HG02642 (cell line): ENCODE measurements at regions not wholly inside any gene's neighbourhood (a gene's known extent, or its start where the extent isn't known, plus 50 kb on each side); places are given as distances from the start of the nearest gene placed in this dataset.

ENCODE experiments used
- ATAC-seq: cut with Tn5 transposase; IDR thresholded peaks from one replicate; pipeline ENCODE4 v1.9.1; 2021; ENCODE audit warnings: mild to moderate bottlenecking; ENCODE audit not compliant: unreplicated experiment, poor library complexity

DNA sequence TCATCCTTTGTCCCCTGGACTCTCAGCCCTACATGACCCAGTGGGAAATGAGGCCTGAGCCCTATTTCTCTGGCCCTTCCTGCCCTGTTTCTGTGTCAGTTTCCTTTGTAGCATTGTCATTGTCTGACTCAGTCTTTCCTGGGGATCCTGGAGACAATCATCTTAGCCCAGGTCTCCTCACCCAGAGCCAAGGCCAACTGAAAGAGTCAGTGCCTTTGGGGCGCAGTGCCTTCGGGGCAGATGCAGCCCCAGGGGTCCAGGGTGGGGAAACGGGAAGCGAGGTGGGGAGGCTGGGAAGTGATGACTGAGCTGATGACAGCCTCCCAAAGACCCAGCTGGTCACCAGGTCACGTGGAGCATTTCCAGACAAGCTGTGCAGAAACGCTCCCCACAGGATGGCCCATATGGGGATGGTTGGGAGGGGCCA, 93.3 kb upstream of the SULF2 start:
- ATAC-seq, result no peak

DNA sequence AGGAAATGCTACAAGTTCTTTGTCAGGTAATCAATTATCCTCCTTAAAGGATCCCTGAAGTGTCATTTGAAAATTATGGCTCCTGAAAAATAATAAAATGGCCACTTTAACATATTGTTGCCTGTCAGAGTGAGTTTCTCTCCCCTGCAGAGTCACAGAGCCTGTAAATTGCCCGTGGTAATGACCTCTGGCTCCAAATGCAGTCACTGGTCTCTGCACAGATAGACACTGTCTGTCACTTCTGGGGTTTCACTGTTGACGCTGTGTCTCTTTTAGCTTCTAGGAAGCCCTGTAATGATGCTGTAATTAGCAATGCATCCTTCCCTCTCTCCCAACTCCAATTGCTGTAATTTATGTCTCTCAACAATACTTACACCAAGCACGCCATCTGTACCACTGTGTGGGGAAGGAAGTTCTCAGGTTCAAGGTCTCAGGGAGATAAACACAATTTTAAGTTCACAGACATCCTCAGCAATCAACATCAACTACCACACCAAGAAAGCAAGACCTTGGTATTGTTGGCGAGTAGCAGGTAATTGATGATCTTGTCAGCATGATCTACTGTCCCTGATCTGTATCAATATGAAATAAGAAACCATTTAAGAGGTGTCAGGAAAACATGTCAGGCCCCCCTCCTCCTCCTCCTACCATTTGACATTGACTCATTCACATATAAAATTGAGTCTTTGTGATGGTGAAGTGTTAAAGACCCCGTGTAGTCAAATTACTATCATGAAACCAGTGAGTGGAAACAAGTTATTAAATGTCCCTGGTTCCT, 91.2 kb upstream of the SULF2 start:
- ATAC-seq, result no peak

DNA sequence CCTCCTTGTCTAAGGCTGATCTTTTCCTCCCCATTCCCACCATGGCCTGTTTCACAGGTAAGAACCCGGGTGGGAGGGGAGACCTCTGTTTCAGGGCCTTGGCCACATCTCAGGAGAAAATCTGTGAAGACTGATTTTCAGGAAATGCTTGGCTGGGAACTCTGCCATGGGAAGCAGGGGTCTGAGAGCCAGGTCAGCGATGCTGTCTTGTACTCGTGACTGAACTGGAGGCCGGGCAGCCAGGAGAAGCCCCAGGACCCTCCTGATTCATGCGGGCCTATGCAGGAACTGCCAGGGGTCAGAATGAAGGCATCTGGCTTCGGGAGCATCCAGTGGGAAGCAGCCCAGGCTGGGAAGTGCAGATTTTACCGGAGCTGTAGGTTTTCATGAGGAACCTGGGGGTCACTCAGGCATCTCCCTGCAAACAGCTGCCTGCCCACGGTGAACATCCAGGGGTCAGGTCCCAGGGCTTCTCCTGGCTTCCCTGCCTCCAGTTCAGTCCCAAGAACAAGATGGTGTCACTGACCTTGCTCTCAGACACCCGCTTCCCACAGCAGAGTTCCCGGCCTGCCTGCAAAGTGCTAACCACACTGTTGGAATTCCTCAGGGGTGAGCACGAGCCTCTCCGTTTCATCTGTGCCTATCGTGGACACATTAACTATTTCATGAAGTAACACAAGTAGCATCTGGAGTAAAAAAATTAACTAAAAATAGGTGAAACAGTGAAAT, 90.2 kb upstream of the SULF2 start:
- no peak for ATAC-seq

DNA sequence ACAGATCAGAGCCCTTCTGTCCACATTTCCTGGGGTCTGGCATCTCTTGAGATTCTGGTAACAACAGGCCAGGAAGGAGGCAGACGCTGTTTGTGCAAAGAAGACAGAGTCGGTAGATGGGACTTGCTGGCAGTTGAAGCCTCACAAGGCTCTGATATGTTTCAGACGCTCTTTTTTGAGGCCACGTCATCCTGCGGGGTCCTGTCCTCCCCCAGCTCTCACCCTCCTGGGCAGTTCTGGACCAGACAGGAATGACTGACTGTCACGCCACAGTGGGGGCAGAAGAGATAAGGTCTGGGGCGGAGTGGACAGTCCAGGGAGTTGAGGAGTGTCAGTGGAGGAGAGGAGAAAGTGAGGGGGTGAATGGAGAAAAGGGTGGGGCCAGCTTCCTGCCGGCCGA, 87.1 kb upstream of the SULF2 start:
- ATAC-seq, result no peak

DNA sequence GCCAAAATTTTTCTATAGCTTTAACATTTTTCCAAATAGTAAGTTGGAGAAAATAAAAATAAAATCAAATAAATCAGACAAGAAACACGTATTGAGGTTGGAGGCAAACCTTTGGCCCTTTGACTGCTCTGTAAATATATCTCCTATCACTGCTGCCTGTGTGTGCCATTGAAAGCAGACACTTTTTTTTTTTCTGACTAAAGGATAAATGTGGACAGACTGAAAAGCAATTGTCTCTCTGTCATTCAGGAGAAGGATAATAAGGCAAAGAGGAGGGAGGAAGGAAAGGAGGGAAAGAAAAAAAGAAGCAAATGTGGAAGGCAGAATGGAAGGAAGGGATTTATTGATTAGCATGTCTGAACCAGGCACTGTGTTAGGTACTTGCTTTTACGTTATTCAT, 85.2 kb upstream of the SULF2 start:
- ATAC-seq, result no peak

DNA sequence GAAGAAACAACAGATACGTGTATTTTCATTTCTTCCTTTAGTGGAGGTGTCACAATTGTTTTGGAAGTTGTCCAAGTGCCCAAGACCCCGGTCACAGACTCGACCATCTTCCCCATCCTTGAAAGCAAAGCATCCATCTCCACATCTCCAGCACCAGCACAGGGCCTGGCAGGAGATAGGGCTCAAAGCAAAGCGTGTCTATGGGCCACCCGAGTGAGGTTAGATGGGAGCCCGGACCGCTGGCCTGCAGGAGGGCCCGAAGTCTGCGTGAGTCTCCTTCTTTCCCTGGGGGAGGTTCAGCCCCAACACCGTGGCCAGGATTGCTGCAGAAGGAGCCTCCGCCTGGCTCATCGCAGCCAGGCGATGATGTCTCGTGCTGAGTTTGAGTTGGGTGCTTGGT, 83.5 kb upstream of the SULF2 start:
- no peak for ATAC-seq

DNA sequence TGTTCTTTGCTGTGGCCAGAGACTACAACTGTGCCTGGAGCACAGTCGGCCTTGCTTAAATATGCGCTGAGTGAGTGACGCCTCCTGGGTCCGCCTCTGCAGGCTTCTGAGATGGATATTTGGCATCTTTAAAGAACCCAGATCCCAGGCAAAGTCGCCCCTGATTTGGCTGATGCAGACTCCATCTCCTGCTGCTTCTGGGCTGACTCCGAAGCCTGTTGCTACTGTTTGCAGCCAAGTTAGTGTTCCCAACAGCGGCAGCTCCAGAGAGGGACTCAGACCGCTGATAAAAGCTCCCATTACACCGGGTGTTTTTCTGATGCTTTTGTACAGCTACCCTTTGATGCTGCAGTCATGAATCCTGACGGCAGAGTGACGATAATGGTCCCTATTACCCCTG, 83.0 kb upstream of the SULF2 start:
- ATAC-seq, result no peak

DNA sequence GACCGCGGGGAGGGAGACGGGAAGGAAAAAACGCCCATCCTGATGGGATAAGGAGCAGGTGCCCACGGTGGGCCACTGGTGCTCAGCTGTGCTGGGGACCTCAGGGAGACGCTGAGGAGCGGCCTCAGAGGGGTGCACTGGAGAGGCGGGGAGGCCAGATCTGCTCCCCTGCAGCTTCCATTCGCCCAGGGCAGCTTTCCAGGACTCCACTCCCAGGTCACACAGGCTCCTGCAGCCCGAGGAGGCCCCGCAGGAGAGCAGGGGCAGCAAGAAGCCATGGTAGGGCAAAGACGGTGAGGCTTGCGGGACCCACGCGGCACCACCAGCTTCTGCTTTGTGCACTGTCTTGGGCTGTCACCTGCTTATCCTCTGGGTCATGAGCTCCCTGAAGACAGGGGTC, 82.5 kb upstream of the SULF2 start:
- ATAC-seq, result no peak

DNA sequence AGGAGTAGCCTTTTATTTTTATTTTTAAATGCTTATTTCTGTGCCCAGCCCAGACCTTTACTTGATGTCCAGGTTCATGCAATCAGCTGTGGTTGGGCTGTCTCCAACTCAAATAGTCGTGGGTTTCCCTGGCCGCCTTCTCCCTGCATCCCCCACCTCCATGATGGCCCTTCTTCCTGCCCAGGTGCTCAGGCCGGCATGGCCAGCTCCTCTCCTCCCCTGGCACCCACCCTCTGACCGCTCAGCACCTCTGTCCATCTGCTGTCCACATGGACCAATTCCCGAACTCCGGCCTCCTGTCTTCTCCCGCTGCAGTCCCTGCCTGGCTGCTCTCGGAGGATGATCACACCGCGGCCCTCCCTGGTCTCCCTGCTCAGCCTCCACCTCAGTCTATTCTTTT, 81.2 kb upstream of the SULF2 start:
- ATAC-seq, result no peak

DNA sequence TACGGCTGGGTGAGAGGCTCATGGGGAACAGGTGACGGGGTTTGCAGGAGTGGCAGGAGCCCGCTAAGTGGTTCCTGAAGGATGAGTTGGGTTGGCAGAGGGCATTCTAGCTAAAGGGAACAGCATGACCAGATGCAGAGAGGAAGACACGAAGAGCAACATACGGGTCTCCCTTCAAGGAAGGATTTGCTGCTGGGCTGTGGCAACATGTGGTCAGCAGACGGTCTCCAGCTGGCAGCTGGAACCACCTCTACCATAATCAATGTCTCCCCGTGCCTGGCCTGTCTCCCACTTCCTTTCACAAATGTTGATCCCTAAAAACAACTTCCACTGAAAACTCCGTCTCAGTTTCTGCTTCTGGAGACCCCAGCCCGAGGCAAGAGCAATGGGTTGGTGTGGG, 80.6 kb upstream of the SULF2 start:
- no peak for ATAC-seq

DNA sequence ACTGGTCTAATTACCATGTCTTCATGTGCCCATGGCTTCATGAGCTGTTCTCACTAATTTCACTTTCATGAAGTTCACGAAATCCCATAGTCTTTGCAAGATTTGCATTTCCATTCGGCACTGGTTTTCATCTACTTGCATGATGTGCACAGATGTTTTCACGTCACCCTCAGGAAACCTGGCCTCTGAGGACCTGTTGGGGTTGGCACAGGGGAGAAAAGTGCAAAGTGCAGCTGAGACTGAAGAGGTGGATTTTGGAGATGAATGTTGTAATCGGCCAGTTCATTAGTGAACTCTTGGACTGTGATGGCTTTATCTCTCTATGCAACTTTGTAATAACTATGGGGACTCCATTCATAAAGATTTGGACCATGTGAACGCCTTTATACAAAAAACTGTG, 80.2 kb upstream of the SULF2 start:
- no peak for ATAC-seq

DNA sequence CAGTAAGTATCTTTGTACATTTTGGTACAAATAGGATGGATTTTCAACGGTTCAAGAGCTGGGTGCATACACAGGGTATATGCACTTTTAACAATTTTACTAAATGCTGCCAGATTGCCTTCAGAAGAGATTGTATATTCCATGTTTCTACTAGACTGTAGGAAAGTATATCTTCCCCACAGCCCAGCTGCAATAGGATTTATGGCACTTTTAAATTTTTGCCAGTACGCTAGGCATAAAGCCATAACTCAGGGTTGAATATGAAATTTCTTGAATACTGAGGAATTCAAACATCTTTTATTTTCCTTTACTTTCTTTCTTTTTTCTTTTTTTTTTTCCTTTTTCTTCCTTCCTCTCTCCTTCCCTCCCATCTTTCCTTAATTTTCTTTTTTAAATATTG, 78.7 kb upstream of the SULF2 start:
- no peak for ATAC-seq

DNA sequence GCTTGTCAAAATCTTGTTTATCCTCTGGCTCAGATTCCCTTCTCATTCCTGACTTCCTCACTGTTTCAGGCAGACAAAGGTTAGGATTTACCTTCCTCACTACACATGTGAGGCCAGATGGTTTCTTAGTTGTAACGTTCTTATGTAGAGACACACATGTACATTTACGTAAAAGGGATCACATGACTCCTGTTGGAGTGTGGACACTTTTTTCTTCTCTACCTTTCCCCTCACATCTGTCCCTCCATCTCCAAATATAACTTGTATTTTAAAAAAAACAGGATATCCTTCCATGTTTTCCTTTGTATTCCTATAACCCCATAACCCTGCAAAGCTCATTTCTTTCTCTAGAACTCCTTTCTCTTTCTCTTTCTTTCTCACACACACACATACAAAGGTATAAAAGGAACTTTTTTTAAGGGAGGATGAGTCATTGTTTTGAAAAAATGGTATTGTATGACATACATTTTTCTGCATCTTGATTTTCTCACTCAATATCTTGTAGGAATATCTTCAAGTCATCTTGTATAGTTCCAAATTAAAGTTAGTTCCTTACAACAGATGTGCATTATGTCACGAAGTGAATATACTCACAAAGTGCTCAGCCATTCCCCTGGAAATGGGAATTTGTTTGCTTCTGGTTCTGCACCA, 78.2 kb upstream of the SULF2 start:
- no peak for ATAC-seq

DNA sequence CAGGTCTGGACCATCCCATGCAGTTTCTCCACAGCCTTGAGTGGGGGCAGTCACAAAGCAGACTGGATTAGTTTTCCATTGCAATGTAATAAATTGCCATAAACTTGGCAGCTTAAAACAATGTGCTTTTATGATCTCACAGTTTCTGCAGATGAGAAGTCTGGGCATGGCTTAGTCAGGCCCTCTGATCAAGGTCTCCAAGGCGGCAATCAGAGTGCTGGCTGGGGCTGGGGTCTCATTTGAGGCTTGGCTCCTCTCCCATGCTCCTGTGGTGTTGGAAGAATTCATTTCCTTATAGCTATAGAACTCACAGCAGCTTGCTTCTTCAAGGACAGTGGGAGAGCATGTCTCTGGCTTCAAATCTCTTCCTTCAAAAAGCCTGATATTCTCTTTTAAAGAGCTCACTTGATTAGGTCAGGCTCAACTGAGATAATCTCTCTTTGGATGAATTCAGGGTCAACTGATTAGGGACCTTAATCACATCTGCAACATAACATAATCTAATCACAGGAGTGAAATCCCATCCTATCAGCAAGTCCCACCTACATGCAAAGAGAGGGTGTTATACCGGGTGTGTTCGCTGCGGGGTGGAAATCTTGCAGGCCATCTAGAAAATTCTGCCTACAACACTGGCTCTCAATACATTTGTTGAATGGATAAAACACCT, 77.4 kb upstream of the SULF2 start:
- ATAC-seq, result no peak

DNA sequence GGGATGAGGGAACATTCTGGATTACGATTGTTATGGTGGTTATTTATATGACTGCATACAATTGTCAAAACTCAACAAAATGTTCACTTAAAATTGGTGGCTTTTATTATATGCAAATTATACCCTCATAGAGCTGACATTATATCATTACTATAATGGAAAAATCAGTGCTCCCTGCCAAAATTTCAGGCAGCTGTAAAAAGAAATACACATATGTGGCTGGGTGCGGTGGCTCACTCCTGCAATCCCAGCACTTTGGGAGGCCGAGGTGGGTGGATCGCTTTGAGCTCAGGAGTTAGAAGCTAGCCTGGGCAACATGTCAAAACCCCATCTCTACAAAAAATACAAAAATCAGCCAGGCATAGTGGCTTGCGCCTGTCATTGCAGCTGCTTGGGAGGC, 75.8 kb upstream of the SULF2 start:
- no peak for ATAC-seq

DNA sequence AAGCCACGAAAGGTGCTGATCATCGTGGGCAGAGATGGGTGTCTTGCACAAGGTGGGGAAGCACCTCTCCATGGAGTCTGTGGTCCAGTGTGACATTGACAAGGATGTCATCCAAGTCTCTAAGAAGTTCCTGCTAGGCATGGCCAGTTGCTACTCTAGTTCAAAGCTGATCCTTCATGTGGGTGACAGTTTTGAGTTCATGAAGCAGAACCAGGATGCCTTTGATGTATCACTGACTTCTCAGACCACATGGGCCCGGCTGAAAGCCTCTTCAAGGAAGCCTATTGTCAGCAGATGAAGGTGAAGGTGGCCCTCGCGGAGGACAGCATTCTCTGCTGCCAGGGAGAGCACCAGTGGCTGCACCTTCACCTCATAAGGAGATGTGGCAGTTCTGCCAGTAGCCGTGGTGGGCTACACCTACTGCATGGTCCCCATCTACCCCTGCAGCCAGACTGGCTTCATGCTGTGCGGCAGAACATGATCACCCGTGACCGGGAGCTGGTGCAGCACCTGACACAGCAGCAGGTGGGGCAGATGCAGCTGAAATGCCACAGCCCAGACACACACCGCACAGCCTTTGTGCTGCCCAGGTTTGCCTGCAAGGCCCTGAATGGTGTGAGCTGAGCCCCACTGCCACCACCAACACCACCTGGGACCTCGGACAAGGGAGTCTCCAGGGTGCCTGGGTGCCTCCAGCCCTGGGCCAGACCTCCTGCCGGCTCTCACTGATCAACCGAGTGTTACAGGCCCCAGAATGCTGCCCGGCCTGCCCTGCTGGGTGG, 75.0 kb upstream of the SULF2 start:
- no peak for ATAC-seq

DNA sequence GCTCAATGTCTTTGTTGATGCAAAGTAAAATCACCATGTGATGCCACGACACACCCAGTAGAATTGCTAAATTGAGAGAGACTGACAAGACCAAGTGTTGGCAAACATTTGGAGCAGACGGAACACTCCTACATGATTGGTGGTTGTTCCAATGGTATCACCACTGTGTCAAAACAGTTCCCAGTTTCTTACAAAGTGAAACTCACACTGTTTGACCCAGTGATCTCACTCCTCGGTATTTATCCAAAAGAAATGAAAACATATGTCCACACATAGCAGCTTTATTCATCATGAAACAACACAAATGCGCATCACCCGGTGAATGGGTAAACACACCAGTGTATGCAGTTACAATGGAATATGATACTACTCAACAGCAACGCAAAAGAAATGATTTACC, 74.0 kb upstream of the SULF2 start:
- ATAC-seq, result no peak

DNA sequence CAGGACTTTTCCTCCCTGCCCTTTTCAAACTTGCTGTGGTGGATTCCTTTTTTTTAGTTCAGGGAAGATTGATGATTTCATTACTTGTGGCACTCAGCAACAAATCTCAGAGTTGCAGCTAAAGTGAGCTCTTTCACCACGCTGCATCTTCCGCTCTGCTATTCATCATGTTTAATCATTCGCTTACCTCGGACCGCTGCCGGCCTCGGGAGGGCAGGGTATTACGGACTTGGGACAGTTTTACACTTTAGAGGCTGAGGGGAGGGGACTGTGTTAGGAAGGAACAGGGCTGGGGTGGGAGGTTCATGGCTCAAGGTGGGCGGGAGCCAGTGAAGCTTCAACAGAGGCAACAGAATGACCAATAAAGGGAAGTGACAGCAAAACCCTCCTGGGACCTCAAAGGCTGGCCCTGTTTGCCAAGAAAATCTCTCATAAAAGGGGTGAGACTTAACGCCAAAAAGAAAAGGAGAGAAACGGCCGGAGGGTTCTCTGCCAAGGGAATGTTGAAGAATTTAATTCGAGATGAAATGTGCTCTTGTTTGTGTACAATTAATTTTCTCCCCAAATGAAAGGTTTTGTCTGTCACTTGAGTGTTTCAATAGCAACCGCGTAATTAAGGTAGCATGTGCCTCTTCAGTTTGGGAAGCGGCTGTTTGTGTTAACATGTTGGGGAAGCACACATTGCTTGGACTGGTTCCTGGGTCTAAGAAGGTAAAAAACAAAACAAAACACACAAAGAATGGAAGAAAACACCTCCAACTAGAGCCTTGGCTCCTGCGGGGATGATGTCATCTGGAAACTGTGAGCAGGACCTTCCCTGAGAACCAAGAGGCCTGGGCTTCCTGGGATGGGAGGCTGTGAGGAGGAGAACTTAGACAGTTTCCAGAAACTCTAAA, 72.5 kb upstream of the SULF2 start:
- no peak for ATAC-seq

DNA sequence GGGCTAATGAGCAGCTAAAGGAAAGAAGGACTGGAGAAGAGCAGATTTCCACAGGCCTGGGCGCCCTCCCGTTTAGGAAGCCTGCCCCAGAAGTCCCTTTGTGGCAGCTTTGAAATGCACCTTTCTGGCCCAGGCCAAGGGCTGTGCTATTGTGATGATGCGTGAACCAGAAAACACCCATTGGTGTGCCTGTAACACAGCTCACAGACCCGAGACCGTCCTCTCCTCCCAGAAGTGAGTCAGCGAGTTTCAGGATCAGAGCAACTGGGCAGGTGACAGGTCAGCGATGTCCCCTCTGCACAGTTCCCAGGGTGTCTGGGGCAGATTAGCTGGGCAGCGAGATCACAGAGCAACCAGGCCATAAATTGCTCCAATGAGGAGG, 71.9 kb upstream of the SULF2 start:
- no peak for ATAC-seq
